Adrenal gland (tissue), 9 donors: ENCODE measurements at regions not wholly inside any gene's neighbourhood (a gene's known extent, or its start where the extent isn't known, plus 50 kb on each side); places are given as distances from the start of the nearest gene placed in this dataset.
"Not testable (repeated sequence)": the region's sequence is repeated elsewhere in the genome, so short reads cannot be mapped to it uniquely, and the experiment has no call there.

Experiments used
- DNase-seq, 7 donors: peaks; one replicate each; pipeline ENCODE4 v3.0.0-alpha.2; 2019 to 2020
- H3K27ac ChIP-seq, 5 donors: fragments of 200-600 bp; sonication (generic) in 4 of 5; 1 replicate in 3 of 5; 2 replicates in 2 of 5; pipeline versions ENCODE4 v1.5.1 to v1.8.0; 2016 to 2020; ENCODE audit warnings: mild to moderate bottlenecking in 1 of 5
- H3K27me3 ChIP-seq: fragments of 200-600 bp; 2 replicates; pipeline ENCODE4 v1.8.0; 2021
- H3K36me3 ChIP-seq, 2 donors: fragments of 200-600 bp; replicated peaks in 1 of 2; 1 replicate in 1 of 2; 2 replicates in 1 of 2; pipeline versions ENCODE4 v1.5.1 to v1.8.0; 2018 to 2022
- H3K4me1 ChIP-seq, 2 donors: fragments of 200-600 bp; replicated peaks in 1 of 2; 1 replicate in 1 of 2; 2 replicates in 1 of 2; pipeline versions ENCODE4 v1.5.1 to v1.8.0; 2018 to 2021
- H3K4me3 ChIP-seq, 4 donors: fragments of 200-600 bp; sonication (generic) in 3 of 4; one replicate each; pipeline ENCODE4 v1.5.1; 2016 to 2018
- H3K9me3 ChIP-seq, 3 donors: fragments of 200-600 bp; sonication (generic) in 1 of 3; replicated peaks in 1 of 3; 1 replicate in 2 of 3; 2 replicates in 1 of 3; pipeline versions ENCODE4 v1.5.1 to v1.8.0; 2016 to 2021
- CTCF ChIP-seq, 6 experiments: fragments of 450-650 bp in 4 of 6; fragments of 200-600 bp in 2 of 6; sonication (generic) in 1 of 6; IDR thresholded peaks; 1 replicate in 5 of 6; 2 replicates in 1 of 6; pipeline versions ENCODE4 v1.5.1 to v1.8.0; 2016 to 2021; ENCODE audit warnings: antibody characterized with exemption in 6 of 6, mild to moderate bottlenecking in 2 of 6, moderate library complexity in 1 of 6
- POLR2A ChIP-seq, 2 donors: fragments of 450-650 bp; IDR thresholded peaks; one replicate each; pipeline ENCODE4 v1.6.1; 2017; ENCODE audit warnings: antibody characterized with exemption in 2 of 2, mild to moderate bottlenecking in 2 of 2, moderate library complexity in 1 of 2
- WGBS, 4 donors: extraction: QIAGEN DNeasy Blood & Tissue Kit in 2 of 4; methylation state at CpG; one replicate each; pipeline versions ENCODE4 v1.1.5 to v1.1.7; 2013 to 2017; 5-methylcytosine and 5-hydroxymethylcytosine counted together
- intact Hi-C, 2 donors: fragments of 100-400 bp; cut with DNase I; formaldehyde crosslinking; loops; one replicate each; pipeline versions ENCODE4 v1.14.1 to v1.15.0; 2022 to 2023
- donor health status: healthy with polysubstance abuse.
- donor health status: Bipolar disorder and iron deficiency.
- donor health status: DM: yes; HTN: yes; CAD: no.
- donor health status: DM: no; HTN: no; CAD: no.
- donor health status: DM: no; HTN: no; CAD: no.

- Histone ChIP-seq H3K9me3 (no peaks in the 10 kb centered on the region), H3K4me1 (no peaks in the 10 kb centered on the region), H3K27me3 (no peaks in the 10 kb centered on the region), H3K4me3 (no peak overlapping the region), H3K27ac (no peak overlapping the region), H3K36me3 (no peaks in the 10 kb centered on the region)
- no peak for DNase-seq
- intact Hi-C loops = no loop called here
- no peak for TF ChIP-seq CTCF (IDR thresholded peaks at IDR 0.05)
- TF ChIP-seq POLR2A (IDR thresholded peaks at IDR 0.05) = no peak
- WGBS, 4 donors = 88 to 90% (median 89%) methylated on average over 9 of the region's 9 CpGs
These were observed 59.3 kb upstream of the AKAP12 start for GRCh38 chr6:151180330-151181048.

GRCh38 chr6:151181706-151182363 is 57.9 kb upstream of the AKAP12 start:
- H3K27me3 ChIP-seq = no peaks in the 10 kb centered on the region
- no peaks in the 10 kb centered on the region for H3K4me1 ChIP-seq
- no peaks in the 10 kb centered on the region for H3K9me3 ChIP-seq
- no peaks in the 10 kb centered on the region for H3K36me3 ChIP-seq
- no peak overlapping the region for H3K4me3 ChIP-seq
- WGBS, 4 donors = 75 to 86% (median 81%) methylated on average over 2 of the region's 2 CpGs
- DNase-seq = no peak
- H3K27ac ChIP-seq = no peak overlapping the region
- intact Hi-C loops = no loop called here
- no peak for TF ChIP-seq POLR2A (IDR thresholded peaks at IDR 0.05)
- TF ChIP-seq CTCF (IDR thresholded peaks at IDR 0.05) = no peak

GRCh38 chr6:151182958-151183357 is 56.8 kb upstream of the AKAP12 start:
- H3K27me3 ChIP-seq, intact Hi-C loops, H3K4me1 ChIP-seq, DNase-seq, H3K9me3 ChIP-seq, H3K36me3 ChIP-seq, H3K4me3 ChIP-seq, H3K27ac ChIP-seq: not testable (repeated sequence)
- 89 to 94% (median 91%) methylated on average over 6 of the region's 6 CpGs for WGBS, 4 donors

GRCh38 chr6:151185148-151185547 is 54.6 kb upstream of the AKAP12 start:
- Histone ChIP-seq H3K4me3 (no peak overlapping the region), H3K36me3 (no peaks in the 10 kb centered on the region), H3K9me3 (no peaks in the 10 kb centered on the region), H3K27ac (no peak overlapping the region), H3K4me1 (no peaks in the 10 kb centered on the region), H3K27me3 (no peaks in the 10 kb centered on the region)
- intact Hi-C loops = no loop called here
- no peak for DNase-seq
- 62 to 74% (median 72%) methylated on average over 3 of the region's 3 CpGs for WGBS, 4 donors
- TF ChIP-seq CTCF (IDR thresholded peaks at IDR 0.05) (no peak), POLR2A (IDR thresholded peaks at IDR 0.05) (no peak)

DNA sequence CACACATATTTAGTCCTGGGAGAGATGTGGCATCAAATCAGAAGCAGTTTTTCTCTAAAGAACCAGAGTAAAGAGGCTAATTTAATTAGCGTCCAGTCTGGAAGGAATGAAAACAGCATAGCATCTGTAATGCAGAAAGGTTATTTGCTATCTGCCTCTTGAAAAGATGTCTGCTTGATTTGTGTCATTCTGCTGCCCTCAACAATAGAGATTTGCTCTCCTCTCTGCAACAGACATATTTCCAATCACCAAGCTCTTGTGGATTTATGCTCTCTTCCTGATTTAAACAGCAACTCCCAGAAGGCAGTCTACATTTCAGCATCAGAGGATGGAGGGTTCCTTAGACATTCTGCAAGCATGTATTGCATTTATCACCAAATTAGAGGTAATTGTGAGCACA is 53.5 kb upstream of the AKAP12 start:
- Histone ChIP-seq H3K36me3 (no peaks in the 10 kb centered on the region), H3K27me3 (no peaks in the 10 kb centered on the region), H3K4me1 (no peaks in the 10 kb centered on the region), H3K27ac (no peak overlapping the region), H3K9me3 (no peaks in the 10 kb centered on the region), H3K4me3 (no peak overlapping the region)
- no peak for DNase-seq
- intact Hi-C loops = no loop called here
- WGBS, 4 donors = 60 to 71% (median 68%) methylated on average over 1 of the region's 1 CpG
- no peak for TF ChIP-seq CTCF (IDR thresholded peaks at IDR 0.05)
- no peak for TF ChIP-seq POLR2A (IDR thresholded peaks at IDR 0.05)
